ENCODE measurements at regions not wholly inside any gene's neighbourhood (a gene's known extent, or its start where the extent isn't known, plus 50 kb on each side); places are given as distances from the start of the nearest gene placed in this dataset.

DNA sequence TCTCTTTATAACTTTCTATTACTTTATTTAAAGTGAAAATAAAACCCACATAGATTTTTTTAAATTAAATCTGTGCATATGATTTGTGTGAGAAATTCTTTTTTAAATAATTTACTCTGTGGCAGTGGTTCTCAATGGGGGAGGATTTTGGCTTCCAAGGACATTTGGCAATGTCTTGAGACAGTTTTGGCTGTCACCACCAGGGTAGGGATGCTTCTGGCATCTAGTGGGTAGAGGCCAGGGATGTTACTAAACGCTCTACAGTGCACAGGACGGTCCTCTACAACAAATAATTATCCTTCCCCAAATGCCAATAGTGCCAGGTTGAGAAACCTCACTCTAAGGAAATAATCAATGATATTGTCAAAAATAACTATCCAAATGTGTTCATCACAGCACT is 177.9 kb upstream of the CCNG1 start:
- Histone ChIP-seq H3K27ac (ENCODE audit: low read depth in 2 of 2, low read length in 1 of 2) (no peak overlapping the region), H3K4me1 (ENCODE audit: control insufficient read depth in 1 of 2, insufficient read depth in 2 of 2, low read depth in 1 of 2, low read length in 1 of 2) (no peaks in the 10 kb centered on the region), H3K79me2 (ENCODE audit: insufficient read depth) (no peaks in the 10 kb centered on the region), H3K9ac (no peak overlapping the region), H3K36me3 (replicated peaks in 1 of 2; ENCODE audit: control insufficient read depth in 1 of 2, insufficient read depth in 2 of 2, low read length in 1 of 2) (no peaks in the 10 kb centered on the region), H3K9me3 (no peaks in the 10 kb centered on the region; the same call in 1 of the 2 replicates), H2AFZ (ENCODE audit: low read depth) (no peak overlapping the region), H3K9me2 (no peaks in the 10 kb centered on the region), H3F3A (replicated peaks; ENCODE audit: insufficient read depth) (no peaks in the 10 kb centered on the region), H3K27me3 (ENCODE audit: insufficient read depth) (no peaks in the 10 kb centered on the region), H3K4me2 (no peak overlapping the region), H3K4me3 (ENCODE audit: low read depth in 2 of 2, low read length in 1 of 2) (no peak overlapping the region), H4K20me1 (ENCODE audit: insufficient read depth) (no peaks in the 10 kb centered on the region)
- DNase-seq = no peak
- WGBS (ENCODE audit: low lambda C conversion rate) = 14% methylated on average over 2 of the region's 2 CpGs
- TF ChIP-seq GABPA (IDR thresholded peaks at IDR 0.05; ENCODE audit: low read depth) (no peak), TAF1 (IDR thresholded peaks at IDR 0.05; ENCODE audit: borderline replicate concordance, low read depth, low read length) (no peak), TEAD4 (IDR thresholded peaks at IDR 0.05; ENCODE audit: borderline replicate concordance, insufficient read depth) (no peak), EP300 (IDR thresholded peaks at IDR 0.05; ENCODE audit: borderline replicate concordance in 1 of 2, low read depth in 1 of 2, low read length in 1 of 2) (no peak), TCF12 (IDR thresholded peaks at IDR 0.05) (no peak), NRF1 (IDR thresholded peaks at IDR 0.05; ENCODE audit: low read depth, low read length) (no peak), NFIC (IDR thresholded peaks at IDR 0.05; ENCODE audit: borderline replicate concordance) (no peak), ELF1 (IDR thresholded peaks at IDR 0.05) (no peak), CHD2 (IDR thresholded peaks at IDR 0.05; ENCODE audit: low read length, partially characterized antibody) (no peak), YY1 (IDR thresholded peaks at IDR 0.05; ENCODE audit: low read depth) (no peak), GATA2 (CRISPR knock-in tag; IDR thresholded peaks at IDR 0.05) (no peak), EZH2phosphoT487 (IDR thresholded peaks at IDR 0.05; ENCODE audit: borderline replicate concordance, low read depth) (no peak), SMC3 (IDR thresholded peaks at IDR 0.05; ENCODE audit: low read depth, low read length) (no peak)
- TF ChIP-seq, protein P1, sequence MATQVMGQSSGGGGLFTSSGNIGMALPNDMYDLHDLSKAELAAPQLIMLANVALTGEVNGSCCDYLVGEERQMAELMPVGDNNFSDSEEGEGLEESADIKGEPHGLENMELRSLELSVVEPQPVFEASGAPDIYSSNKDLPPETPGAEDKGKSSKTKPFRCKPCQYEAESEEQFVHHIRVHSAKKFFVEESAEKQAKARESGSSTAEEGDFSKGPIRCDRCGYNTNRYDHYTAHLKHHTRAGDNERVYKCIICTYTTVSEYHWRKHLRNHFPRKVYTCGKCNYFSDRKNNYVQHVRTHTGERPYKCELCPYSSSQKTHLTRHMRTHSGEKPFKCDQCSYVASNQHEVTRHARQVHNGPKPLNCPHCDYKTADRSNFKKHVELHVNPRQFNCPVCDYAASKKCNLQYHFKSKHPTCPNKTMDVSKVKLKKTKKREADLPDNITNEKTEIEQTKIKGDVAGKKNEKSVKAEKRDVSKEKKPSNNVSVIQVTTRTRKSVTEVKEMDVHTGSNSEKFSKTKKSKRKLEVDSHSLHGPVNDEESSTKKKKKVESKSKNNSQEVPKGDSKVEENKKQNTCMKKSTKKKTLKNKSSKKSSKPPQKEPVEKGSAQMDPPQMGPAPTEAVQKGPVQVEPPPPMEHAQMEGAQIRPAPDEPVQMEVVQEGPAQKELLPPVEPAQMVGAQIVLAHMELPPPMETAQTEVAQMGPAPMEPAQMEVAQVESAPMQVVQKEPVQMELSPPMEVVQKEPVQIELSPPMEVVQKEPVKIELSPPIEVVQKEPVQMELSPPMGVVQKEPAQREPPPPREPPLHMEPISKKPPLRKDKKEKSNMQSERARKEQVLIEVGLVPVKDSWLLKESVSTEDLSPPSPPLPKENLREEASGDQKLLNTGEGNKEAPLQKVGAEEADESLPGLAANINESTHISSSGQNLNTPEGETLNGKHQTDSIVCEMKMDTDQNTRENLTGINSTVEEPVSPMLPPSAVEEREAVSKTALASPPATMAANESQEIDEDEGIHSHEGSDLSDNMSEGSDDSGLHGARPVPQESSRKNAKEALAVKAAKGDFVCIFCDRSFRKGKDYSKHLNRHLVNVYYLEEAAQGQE (IDR thresholded peaks at IDR 0.05; ENCODE audit: low read depth, low read length) = no peak
- TF ChIP-seq, protein P2, sequence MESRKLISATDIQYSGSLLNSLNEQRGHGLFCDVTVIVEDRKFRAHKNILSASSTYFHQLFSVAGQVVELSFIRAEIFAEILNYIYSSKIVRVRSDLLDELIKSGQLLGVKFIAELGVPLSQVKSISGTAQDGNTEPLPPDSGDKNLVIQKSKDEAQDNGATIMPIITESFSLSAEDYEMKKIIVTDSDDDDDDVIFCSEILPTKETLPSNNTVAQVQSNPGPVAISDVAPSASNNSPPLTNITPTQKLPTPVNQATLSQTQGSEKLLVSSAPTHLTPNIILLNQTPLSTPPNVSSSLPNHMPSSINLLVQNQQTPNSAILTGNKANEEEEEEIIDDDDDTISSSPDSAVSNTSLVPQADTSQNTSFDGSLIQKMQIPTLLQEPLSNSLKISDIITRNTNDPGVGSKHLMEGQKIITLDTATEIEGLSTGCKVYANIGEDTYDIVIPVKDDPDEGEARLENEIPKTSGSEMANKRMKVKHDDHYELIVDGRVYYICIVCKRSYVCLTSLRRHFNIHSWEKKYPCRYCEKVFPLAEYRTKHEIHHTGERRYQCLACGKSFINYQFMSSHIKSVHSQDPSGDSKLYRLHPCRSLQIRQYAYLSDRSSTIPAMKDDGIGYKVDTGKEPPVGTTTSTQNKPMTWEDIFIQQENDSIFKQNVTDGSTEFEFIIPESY (IDR thresholded peaks at IDR 0.05; ENCODE audit: borderline replicate concordance, low read depth) = no peak
- TF ChIP-seq, protein P3, sequence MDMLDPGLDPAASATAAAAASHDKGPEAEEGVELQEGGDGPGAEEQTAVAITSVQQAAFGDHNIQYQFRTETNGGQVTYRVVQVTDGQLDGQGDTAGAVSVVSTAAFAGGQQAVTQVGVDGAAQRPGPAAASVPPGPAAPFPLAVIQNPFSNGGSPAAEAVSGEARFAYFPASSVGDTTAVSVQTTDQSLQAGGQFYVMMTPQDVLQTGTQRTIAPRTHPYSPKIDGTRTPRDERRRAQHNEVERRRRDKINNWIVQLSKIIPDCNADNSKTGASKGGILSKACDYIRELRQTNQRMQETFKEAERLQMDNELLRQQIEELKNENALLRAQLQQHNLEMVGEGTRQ (IDR thresholded peaks at IDR 0.05; ENCODE audit: borderline replicate concordance, low read depth, low read length) = no peak
- ChIA-PET CTCF (no interaction called here), POLR2A (no interaction called here)

Data from SK-N-SH (cell line).